ENCODE measurements at regions not wholly inside any gene's neighbourhood (a gene's known extent, or its start where the extent isn't known, plus 50 kb on each side); places are given as distances from the start of the nearest gene placed in this dataset.

- DNase-seq = no peak
- Histone ChIP-seq H3K4me3 (no peak overlapping the region), H3K9me3 (no peaks in the 10 kb centered on the region), H3K27ac (no peak overlapping the region), H3K36me3 (no peaks in the 10 kb centered on the region), H3K4me1 (no peaks in the 10 kb centered on the region), H3K27me3 (no peaks in the 10 kb centered on the region)
- TF ChIP-seq, protein P1, sequence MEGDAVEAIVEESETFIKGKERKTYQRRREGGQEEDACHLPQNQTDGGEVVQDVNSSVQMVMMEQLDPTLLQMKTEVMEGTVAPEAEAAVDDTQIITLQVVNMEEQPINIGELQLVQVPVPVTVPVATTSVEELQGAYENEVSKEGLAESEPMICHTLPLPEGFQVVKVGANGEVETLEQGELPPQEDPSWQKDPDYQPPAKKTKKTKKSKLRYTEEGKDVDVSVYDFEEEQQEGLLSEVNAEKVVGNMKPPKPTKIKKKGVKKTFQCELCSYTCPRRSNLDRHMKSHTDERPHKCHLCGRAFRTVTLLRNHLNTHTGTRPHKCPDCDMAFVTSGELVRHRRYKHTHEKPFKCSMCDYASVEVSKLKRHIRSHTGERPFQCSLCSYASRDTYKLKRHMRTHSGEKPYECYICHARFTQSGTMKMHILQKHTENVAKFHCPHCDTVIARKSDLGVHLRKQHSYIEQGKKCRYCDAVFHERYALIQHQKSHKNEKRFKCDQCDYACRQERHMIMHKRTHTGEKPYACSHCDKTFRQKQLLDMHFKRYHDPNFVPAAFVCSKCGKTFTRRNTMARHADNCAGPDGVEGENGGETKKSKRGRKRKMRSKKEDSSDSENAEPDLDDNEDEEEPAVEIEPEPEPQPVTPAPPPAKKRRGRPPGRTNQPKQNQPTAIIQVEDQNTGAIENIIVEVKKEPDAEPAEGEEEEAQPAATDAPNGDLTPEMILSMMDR (IDR thresholded peaks at IDR 0.05) = no peak
- TF ChIP-seq POLR2A (IDR thresholded peaks at IDR 0.05) = no peak
- intact Hi-C loops (cut with DNase I; ENCODE audit: low total_unique reads) = no loop called here
These were observed 555.1 kb upstream of the FRG1 start for GRCh38 chr4:189385579-189385978.

- Histone ChIP-seq H3K27ac (no peak overlapping the region), H3K27me3 (no peaks in the 10 kb centered on the region), H3K9me3 (no peaks in the 10 kb centered on the region), H3K4me3 (no peak overlapping the region), H3K36me3 (no peaks in the 10 kb centered on the region), H3K4me1 (no peaks in the 10 kb centered on the region)
- no peak for TF ChIP-seq POLR2A (IDR thresholded peaks at IDR 0.05)
- TF ChIP-seq, protein P1 (IDR thresholded peaks at IDR 0.05) = no peak
- DNase-seq = no peak
- intact Hi-C loops (cut with DNase I; ENCODE audit: low total_unique reads) = no loop called here
These were observed 544.2 kb upstream of the FRG1 start for GRCh38 chr4:189396435-189396834.

DNA sequence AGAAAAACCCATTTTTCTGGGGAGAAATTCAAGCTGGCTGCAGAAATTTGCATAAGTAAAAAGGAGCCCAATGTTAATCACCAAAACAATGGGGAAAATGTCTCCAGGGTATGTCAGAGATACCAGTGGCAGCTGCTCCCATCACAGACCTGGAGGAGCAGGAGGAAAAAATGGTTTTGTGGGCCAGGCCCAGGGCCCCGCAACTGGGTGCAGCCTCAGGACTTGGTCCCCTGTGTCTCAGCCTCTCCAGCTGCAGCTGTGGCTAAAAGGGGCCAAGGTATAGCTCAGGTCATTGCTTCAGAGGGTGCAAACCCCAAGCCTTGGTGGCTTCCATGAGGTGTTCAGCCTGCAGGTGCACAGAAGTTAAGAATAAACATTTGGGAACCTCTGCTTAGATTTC lies 536.4 kb upstream of the FRG1 start:
- Histone ChIP-seq H3K27ac (no peak overlapping the region), H3K27me3 (no peaks in the 10 kb centered on the region), H3K9me3 (no peaks in the 10 kb centered on the region), H3K4me3 (no peak overlapping the region), H3K4me1 (no peaks in the 10 kb centered on the region), H3K36me3 (no peaks in the 10 kb centered on the region)
- no peak for TF ChIP-seq POLR2A (IDR thresholded peaks at IDR 0.05)
- TF ChIP-seq, protein P1 (IDR thresholded peaks at IDR 0.05) = no peak
- DNase-seq = no peak
- intact Hi-C loops (cut with DNase I; ENCODE audit: low total_unique reads) = no loop called here

DNA sequence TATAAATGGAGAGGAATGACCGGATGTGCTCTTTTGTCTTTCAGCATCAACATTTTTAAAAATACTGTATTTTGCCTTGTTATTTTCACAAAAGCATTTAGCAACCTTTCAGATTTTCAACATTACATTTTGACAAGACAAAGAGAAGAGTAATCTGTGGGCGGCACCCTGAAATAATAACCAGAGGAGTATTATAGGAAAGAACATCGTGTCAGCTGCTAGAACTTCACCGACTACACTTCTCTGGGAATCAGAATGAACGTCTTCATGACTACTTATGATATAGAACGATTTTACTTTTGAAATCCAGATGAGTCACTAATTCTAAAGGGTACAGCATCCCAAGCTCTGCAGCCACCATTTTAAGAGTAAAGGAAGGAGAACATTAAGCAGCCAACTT lies 531.5 kb upstream of the FRG1 start:
- TF ChIP-seq, protein P1 (IDR thresholded peaks at IDR 0.05) = no peak
- TF ChIP-seq POLR2A (IDR thresholded peaks at IDR 0.05) = no peak
- H3K4me1 ChIP-seq = no peaks in the 10 kb centered on the region
- H3K27ac ChIP-seq = no peak overlapping the region
- H3K27me3 ChIP-seq = no peaks in the 10 kb centered on the region
- no peaks in the 10 kb centered on the region for H3K9me3 ChIP-seq
- no peak overlapping the region for H3K4me3 ChIP-seq
- H3K36me3 ChIP-seq = no peaks in the 10 kb centered on the region
- intact Hi-C loops (cut with DNase I; ENCODE audit: low total_unique reads) = no loop called here
- DNase-seq = no peak

DNA sequence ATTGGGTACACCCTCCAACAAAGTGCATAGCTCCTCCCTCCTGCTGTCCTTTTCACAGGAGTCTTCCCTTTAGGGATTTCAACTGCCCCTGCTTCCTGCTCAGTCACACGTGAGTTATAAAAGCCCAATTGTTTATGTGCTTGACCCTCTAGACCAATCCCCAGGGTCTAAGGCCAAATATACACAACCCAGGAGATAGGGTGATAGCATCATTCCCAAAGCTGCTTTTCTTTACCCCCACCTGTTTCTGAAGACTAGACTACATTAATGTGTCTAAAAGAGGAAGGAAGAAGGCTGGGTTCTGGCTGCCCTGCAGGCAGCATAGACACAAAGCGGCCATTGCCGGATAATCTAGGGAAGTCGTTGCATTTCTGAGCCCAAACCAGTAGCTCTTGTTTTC lies 526.7 kb upstream of the FRG1 start:
- no peaks in the 10 kb centered on the region for H3K4me1 ChIP-seq
- TF ChIP-seq, protein P1 (IDR thresholded peaks at IDR 0.05) = no peak
- TF ChIP-seq POLR2A (IDR thresholded peaks at IDR 0.05) = no peak
- no peak for DNase-seq
- no peak overlapping the region for H3K4me3 ChIP-seq
- H3K27me3 ChIP-seq = no peaks in the 10 kb centered on the region
- H3K9me3 ChIP-seq = no peaks in the 10 kb centered on the region
- no peaks in the 10 kb centered on the region for H3K36me3 ChIP-seq
- intact Hi-C loops (cut with DNase I; ENCODE audit: low total_unique reads) = no loop called here
- no peak overlapping the region for H3K27ac ChIP-seq
